Astrocyte (in vitro differentiated cells and primary cell): ENCODE measurements at regions not wholly inside any gene's neighbourhood (a gene's known extent, or its start where the extent isn't known, plus 50 kb on each side); places are given as distances from the start of the nearest gene placed in this dataset.

Experiments
- EZH2 ChIP-seq: IDR thresholded peaks from 2 replicates; pipeline ENCODE4 v1.6.1; 2012; ENCODE audit warnings: mild to moderate bottlenecking, low read length, inconsistent platforms; ENCODE audit not compliant: insufficient read depth
- TF ChIP-seq, protein P1 (sequence below): IDR thresholded peaks from 2 replicates; pipeline ENCODE4 v1.5.1; 2011; ENCODE audit warnings: low read depth, mild to moderate bottlenecking, inconsistent platforms, low read length, moderate library complexity; ENCODE audit not compliant: insufficient read depth

DNA sequence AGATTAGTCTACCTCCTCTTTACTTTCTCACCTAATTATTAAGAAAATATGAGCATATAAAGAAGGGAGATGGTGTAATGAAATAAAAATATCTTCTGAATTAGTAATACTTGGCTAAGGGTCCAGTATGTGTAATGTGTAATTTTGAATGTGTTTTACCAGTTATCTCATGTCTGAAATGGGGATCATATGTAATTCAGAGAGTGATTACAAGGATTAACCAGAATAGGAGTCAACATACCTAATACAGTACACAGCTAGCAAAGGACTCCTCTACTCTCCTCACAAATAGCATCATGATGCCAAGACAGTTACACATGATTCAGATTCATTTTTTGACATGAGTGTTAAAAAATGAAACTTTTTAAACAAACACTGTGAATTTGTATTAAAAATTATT is 570.4 kb downstream of the SI start:
- TF ChIP-seq, protein P1, sequence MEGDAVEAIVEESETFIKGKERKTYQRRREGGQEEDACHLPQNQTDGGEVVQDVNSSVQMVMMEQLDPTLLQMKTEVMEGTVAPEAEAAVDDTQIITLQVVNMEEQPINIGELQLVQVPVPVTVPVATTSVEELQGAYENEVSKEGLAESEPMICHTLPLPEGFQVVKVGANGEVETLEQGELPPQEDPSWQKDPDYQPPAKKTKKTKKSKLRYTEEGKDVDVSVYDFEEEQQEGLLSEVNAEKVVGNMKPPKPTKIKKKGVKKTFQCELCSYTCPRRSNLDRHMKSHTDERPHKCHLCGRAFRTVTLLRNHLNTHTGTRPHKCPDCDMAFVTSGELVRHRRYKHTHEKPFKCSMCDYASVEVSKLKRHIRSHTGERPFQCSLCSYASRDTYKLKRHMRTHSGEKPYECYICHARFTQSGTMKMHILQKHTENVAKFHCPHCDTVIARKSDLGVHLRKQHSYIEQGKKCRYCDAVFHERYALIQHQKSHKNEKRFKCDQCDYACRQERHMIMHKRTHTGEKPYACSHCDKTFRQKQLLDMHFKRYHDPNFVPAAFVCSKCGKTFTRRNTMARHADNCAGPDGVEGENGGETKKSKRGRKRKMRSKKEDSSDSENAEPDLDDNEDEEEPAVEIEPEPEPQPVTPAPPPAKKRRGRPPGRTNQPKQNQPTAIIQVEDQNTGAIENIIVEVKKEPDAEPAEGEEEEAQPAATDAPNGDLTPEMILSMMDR = no peak
- no peak for TF ChIP-seq EZH2
